OCI-LY3 (cell line): ENCODE measurements at regions not wholly inside any gene's neighbourhood (a gene's known extent, or its start where the extent isn't known, plus 50 kb on each side); places are given as distances from the start of the nearest gene placed in this dataset.

Source experiments
- EZH2phosphoT487 ChIP-seq: fragments of 200-600 bp; shearing (Covaris generic); IDR thresholded peaks from 2 replicates; pipeline ENCODE4 v1.6.1; 2018; ENCODE audit warnings: antibody characterized with exemption, mixed run types, low read depth
- TF ChIP-seq, protein P1 (sequence below): fragments of 200-600, 300-600 bp; sonication (generic); IDR thresholded peaks from 2 replicates; pipeline ENCODE4 v1.5.1; 2014; ENCODE audit warnings: antibody characterized with exemption, low read length, low read depth

DNA sequence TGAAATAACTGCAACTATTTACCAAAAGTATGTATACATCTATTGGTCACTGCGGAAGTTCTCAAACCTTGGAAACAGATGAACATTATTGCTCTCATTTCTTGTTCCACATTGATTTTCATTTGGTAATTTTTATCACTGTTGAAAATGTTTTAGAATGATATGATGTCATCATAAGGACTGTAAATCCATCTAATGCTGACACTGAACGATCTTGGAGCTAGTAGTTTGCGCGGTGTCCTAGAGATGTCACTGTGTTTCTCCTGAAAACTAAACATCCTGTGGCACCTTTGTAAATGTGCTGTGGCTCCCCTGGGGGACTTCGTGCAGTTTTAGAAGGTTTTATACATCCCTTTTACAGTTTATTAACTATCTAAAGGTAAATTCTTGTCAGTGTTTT is 73.5 kb downstream of the DNAJB9 start:
- TF ChIP-seq, protein P1, sequence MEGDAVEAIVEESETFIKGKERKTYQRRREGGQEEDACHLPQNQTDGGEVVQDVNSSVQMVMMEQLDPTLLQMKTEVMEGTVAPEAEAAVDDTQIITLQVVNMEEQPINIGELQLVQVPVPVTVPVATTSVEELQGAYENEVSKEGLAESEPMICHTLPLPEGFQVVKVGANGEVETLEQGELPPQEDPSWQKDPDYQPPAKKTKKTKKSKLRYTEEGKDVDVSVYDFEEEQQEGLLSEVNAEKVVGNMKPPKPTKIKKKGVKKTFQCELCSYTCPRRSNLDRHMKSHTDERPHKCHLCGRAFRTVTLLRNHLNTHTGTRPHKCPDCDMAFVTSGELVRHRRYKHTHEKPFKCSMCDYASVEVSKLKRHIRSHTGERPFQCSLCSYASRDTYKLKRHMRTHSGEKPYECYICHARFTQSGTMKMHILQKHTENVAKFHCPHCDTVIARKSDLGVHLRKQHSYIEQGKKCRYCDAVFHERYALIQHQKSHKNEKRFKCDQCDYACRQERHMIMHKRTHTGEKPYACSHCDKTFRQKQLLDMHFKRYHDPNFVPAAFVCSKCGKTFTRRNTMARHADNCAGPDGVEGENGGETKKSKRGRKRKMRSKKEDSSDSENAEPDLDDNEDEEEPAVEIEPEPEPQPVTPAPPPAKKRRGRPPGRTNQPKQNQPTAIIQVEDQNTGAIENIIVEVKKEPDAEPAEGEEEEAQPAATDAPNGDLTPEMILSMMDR = no peak
- TF ChIP-seq EZH2phosphoT487 = no peak
